Keratinocyte (primary cell): ENCODE measurements at regions not wholly inside any gene's neighbourhood (a gene's known extent, or its start where the extent isn't known, plus 50 kb on each side); places are given as distances from the start of the nearest gene placed in this dataset.

Experiments
- EZH2 ChIP-seq: IDR thresholded peaks from one replicate; pipeline ENCODE4 v1.6.1; 2012; ENCODE audit warnings: inconsistent platforms, mild to moderate bottlenecking, low read length, moderate library complexity
- TF ChIP-seq, protein P1 (sequence below), 3 experiments: IDR thresholded peaks in 1 of 3; conservative IDR thresholded peaks in 1 of 3; optimal IDR thresholded peaks in 1 of 3; 2 replicates in 2 of 3; 3 replicates in 1 of 3; pipeline versions ENCODE3 to v1.5.1; 2011; ENCODE audit warnings: low read length in 3 of 3, mild to moderate bottlenecking in 3 of 3, moderate library complexity in 2 of 3, control low read depth in 1 of 3, inconsistent platforms in 1 of 3; ENCODE audit not compliant: insufficient read depth in 2 of 3; ENCODE audit errors: extremely low read depth in 1 of 3

DNA sequence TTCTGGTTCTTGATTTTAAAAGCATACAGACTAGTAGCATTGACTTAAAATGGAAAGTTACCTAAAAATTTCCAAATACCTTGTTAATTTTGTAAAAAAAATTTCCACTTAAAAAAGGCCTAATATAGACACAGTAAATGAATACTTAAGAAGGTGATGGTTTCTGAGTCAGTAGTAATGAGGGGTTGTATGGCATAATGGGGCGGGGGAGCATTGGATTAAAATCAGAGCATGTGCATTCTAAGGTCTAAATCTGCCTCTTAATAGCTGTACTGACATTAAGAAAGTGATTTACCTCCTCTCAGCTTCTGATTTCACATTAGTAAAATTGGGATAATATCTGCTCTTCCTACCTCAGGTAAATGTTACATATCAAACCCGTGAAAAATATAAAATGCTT is 446.5 kb downstream of the AASDHPPT start:
- TF ChIP-seq, protein P1, sequence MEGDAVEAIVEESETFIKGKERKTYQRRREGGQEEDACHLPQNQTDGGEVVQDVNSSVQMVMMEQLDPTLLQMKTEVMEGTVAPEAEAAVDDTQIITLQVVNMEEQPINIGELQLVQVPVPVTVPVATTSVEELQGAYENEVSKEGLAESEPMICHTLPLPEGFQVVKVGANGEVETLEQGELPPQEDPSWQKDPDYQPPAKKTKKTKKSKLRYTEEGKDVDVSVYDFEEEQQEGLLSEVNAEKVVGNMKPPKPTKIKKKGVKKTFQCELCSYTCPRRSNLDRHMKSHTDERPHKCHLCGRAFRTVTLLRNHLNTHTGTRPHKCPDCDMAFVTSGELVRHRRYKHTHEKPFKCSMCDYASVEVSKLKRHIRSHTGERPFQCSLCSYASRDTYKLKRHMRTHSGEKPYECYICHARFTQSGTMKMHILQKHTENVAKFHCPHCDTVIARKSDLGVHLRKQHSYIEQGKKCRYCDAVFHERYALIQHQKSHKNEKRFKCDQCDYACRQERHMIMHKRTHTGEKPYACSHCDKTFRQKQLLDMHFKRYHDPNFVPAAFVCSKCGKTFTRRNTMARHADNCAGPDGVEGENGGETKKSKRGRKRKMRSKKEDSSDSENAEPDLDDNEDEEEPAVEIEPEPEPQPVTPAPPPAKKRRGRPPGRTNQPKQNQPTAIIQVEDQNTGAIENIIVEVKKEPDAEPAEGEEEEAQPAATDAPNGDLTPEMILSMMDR (optimal IDR thresholded peaks at IDR 0.05 in 1 of 3, IDR thresholded peaks at IDR 0.05 in 1 of 3, conservative IDR thresholded peaks at IDR 0.05 in 1 of 3; ENCODE audit: extremely low read depth in 1 of 3, insufficient read depth in 2 of 3, low read length in 3 of 3) = no peak
- no peak for TF ChIP-seq EZH2
